HG03060 (cell line): ENCODE measurements at regions not wholly inside any gene's neighbourhood (a gene's known extent, or its start where the extent isn't known, plus 50 kb on each side); places are given as distances from the start of the nearest gene placed in this dataset.

Experiments
- ATAC-seq: cut with Tn5 transposase; IDR thresholded peaks from one replicate; pipeline ENCODE4 v1.9.1; 2021; ENCODE audit warnings: low read depth, moderate number of reproducible peaks; ENCODE audit not compliant: unreplicated experiment

DNA sequence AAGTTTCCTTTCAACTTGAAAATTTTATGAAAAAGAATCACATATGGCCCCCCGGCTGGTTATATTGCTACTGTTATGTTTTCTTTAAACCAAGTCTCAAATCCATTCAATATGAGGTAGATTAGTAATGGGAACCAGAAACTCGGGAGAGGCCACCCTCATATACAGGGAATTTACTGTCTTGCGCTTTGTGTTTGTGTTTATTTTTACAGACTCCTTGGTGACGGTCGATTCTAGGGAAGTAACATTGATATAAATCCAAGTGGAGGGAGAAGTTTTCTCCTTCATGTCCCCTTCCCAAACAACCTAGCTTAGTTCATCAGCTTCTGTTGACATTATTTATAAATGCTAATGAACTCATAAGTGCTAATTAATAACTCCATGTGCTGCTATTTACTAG, 163.5 kb upstream of the LMO4 start:
- no peak for ATAC-seq

DNA sequence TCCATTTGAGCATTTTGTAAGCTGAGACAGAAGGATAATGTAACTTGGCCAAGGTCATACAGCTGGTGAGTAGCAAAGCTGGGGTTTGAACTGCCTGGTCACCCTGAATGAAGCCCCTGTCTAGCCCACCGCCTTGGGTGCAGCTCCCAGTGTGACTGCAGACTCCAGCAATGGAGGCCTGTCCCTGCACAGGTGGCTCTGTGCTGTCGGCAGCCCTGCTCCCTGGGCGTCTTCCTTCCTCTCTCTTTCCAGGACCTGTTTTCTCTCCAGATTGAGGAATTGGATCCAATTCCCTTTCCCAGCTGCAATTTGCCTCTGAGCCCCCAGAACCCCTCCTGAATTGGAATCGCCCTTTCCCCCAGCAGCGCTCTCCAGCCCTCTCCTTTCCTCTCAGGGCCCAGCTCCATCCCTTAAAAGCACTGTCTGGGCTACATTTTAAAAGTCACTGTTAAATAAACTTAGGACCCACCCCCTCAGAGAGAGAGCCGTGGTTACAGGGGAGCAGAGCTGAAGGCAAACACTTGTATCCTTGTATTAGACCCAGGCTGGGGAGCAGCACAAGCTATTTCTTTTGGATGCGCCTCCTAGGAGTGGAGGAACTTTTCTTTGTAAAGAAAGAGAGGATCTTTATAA, 161.4 kb upstream of the LMO4 start:
- no peak for ATAC-seq

DNA sequence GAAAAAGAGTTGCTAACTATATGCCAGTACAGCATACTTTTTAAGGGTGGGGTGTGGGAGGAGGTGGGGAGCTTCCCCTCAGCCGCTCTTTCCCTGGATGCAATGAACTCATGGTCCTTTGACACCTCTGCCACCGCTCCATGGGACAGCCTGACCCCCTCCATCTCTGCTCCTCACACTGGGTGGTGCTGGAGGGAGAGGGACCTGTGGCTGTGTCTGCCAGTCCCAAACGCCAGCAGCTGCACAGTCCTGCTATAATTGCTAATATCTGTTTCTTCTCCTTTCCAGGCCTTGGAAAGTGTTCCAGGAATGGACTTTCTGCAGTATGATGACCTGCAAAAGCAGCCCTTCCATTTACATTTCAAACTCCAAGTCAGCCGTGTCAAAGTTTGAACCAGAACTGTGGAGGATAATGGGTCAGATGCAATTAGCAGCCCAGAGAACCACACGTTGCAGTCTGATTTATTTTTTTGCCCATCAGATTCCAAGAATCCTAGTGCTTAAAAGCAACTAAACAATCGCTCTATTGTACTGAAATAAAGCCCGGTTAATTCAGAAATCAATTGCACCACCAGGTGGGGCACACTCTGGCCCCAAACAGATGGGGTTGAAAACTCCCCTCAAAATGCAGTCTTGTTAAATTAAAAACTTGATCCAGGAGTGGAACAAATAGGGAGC, 160.7 kb upstream of the LMO4 start:
- no peak for ATAC-seq

GRCh38 chr1:87169263-87169910, 159.3 kb upstream of the LMO4 start:
- no peak for ATAC-seq

- ATAC-seq = no peak
These were observed 158.5 kb upstream of the LMO4 start for GRCh38 chr1:87170157-87170556.

DNA sequence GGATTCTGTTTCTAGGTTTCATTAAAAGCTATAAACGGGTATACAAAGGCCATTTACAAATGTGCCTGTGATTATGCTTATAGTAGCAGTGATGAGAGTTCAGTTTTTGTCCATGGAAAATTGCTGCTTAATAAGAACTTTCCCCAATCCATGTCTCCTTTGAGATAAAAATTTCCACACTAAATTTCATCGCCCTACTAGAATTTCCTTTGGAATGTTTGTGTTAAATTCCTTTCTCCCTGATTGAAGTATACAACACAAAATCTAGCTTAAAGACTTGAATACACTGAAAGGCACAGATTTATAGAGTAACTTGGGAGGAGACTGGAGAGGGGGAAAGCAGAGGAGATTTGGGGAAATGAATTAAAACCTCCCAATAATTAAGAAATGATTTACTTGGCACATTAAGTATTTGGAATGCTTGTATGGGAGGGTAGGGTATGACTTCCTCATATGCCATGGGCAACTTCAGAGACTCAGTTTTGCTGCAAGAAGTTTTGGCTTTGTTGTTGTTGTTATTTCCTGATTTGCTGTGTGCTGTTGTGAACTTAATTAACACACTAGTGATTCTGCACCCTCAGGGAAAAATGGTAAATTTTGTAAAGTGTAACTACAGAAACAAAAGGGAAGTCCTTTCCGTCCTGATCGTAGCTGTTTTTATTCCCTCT, 157.6 kb upstream of the LMO4 start:
- no peak for ATAC-seq

DNA sequence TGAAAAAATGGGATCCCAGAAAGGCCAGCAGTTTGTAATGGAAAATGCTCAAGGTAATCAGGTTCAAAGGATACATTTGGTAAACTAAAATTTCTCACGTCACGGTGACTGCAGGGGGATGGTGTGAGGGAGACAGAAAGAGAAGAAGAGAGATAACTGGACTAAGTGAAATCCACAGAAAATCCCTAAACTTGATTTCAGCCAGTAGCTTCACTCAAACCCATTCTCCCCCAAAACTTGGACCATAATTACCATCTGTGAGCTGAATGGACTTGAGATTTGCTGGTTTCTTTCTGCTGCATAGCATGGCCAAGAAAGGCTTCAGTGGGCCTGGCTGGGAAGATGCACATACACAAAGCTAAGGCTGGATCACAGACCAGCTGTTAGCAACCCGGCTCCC, 155.4 kb upstream of the LMO4 start:
- ATAC-seq = no peak

GRCh38 chr1:87174724-87175245, 153.9 kb upstream of the LMO4 start:
- no peak for ATAC-seq

DNA sequence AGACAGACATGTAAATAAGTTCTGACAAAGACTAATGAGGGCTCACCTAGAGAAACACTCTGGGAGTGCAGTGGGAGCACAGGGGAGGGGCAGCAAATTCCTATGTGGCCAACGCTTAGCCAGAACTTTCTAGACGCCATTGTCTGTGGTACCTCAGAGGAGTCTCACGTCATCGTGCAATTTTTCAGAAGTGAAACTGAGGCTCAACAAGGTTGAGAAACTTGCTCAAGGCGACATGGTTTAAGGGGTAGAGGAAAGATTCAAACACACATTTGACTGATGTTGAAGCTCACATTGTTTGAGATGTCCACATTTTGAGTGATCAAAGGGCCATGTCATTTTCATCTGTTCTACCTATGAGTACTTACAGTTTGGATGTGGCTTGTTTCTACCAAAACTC, 152.6 kb upstream of the LMO4 start:
- no peak for ATAC-seq

DNA sequence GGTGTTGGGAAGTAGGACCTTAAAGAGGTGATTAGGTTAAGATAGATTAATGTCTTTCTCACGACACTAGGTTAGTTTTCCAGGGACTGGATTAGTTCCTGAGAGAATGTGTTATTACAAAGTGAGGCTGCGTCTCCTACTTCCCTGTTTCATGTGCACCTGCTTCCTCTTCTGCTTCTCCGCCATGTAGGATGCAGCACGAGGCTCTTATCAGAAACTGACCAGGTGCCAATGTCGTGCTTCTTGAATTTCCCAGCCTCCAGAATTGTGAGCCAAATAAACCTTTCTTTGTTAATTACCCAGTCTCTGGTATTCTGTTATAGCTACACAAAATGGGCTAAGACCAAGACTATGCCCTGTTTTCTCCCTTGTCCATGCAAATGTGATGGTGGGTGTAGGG, 152.2 kb upstream of the LMO4 start:
- ATAC-seq = no peak

DNA sequence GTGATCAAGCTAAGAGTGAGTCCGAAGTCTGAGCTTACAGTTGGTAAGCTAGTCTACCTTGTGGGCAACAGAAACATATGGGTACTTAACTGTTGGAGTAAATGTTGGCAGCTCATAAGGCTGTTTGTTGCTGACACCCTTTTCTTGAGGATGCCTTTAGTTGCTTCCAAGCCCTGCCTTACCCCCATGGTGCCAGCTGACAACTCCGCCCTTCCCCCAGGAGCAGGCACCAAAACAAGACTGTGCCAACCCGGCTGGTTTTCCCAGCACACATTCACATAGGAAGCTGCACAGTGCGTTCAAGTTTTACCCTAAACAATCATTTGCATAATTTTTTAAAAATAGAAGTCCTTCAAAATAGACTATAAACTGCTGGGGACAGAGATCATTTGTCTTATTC, 150.2 kb upstream of the LMO4 start:
- ATAC-seq = no peak

GRCh38 chr1:87179076-87179810, 149.4 kb upstream of the LMO4 start:
- no peak for ATAC-seq

DNA sequence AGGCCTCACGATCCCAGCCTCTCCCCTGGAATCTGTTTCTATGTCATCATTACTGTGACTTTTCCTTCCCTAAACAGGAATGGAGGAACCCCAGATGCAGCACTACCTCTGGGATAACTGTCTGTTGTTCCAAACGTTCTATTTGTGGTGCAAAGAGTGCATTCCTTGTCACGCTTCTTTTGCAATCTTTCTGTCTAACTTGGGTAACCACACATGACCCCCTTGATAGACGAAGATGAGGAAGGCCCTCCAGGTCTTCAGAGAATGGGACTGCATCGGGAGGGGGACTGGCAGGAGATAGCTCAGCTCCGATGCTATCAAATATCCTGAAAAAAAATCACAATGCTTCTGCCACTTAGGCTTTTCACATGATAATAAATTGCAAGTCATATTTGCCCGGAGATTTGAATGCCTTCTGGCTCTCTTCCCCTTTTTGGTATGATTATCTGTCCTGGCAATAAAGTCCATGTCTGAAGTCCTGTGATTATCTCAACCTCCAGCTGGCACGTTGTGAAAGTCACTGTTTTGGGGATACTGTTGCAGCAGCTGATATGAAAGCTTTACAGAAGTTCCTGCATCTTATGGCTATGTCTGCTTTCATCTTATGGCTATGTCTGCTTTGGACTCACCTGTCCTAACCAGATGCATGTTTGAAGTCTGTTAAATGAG, 148.7 kb upstream of the LMO4 start:
- ATAC-seq = no peak

- no peak for ATAC-seq
These were observed 148.0 kb upstream of the LMO4 start for GRCh38 chr1:87180682-87181081.

- ATAC-seq = no peak
These were observed 146.1 kb upstream of the LMO4 start for GRCh38 chr1:87182611-87183010.

GRCh38 chr1:87185077-87185476, 143.6 kb upstream of the LMO4 start:
- no peak for ATAC-seq

DNA sequence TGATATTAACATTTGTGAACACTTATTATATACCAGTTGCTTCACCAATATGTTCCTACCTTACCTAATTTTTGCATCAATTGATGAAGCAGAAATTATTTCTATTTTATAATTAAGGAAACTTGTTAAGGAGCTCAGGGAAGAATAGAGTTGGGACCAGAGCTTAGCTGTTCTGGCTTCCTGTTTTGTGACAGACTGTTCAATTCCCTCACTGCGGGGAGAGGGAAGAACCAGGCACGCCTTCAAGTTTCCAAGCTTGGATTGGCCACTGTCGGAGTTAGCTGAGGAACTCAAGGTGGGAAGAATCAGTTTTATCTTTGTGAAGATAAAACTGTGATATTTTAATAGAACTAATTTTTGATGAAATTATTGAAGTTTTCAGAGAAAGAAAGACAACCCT, 142.3 kb upstream of the LMO4 start:
- no peak for ATAC-seq

DNA sequence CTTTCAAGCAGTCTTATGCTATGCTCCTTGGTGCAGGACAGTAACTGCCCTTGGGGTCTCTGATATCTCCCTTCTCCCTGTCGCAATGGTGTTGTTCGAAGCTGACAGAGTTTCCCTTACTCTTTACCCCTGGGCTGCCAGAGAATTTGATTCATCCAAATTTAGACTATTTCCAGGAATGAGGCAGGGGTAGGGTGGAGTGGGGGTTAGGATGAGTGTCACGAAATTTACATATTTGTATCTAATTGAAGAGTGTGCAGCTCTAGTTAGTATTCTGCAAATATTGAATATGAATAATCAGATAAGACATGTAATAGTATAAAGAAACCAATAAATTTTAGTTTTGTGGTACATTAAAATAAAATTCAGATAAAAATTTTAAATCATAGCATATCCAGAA, 140.0 kb upstream of the LMO4 start:
- ATAC-seq = no peak

DNA sequence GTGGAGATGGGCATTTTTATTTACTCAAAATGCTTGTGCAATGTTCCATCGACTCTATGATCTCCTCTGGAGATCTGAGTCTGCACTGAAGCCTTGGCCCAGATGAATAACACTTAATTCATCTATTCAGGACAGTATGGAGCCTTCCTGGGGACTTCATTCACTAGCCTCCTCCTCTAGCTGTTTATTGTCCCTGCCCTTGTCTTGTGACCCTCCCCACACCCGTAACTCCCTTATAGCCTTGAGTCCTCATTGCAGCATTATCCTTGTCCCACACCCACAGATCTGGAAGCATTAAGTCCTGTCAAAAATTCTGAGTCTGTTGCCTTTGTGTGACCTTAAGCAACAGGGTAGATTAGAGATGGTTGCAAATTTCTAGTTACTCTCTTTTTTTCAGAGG, 138.3 kb upstream of the LMO4 start:
- ATAC-seq = no peak

DNA sequence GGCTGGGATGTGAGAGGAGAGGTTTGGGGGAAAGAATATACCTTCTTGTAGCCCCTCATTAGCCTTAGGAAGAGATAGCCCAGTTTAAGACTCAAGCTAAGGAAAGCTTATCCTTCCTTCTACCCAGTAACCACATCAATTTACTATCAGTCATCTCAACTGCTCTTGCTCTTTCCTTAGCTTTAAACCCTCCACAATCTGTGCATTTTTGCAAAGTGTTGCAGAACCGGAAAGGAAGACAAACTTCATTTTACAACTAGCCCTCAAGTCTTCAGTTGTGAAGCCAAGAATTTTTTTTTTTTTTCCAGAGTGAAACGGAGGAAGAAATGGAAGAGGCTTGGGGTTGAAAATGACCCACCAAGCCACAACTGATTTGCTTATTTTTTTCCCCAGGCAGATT, 137.0 kb upstream of the LMO4 start:
- no peak for ATAC-seq
